SK-N-MC (cell line): ENCODE measurements at regions not wholly inside any gene's neighbourhood (a gene's known extent, or its start where the extent isn't known, plus 50 kb on each side); places are given as distances from the start of the nearest gene placed in this dataset.

Experiments
- EZH2 ChIP-seq: fragments of 200-600 bp; sonication (generic); IDR thresholded peaks from one replicate; pipeline ENCODE4 v1.6.1; 2017; ENCODE audit warnings: antibody characterized with exemption
- POLR2AphosphoS5 ChIP-seq: IDR thresholded peaks from 2 replicates; pipeline ENCODE4 v1.6.1; 2012; ENCODE audit warnings: mild to moderate bottlenecking, low read depth, low read length, borderline replicate concordance

DNA sequence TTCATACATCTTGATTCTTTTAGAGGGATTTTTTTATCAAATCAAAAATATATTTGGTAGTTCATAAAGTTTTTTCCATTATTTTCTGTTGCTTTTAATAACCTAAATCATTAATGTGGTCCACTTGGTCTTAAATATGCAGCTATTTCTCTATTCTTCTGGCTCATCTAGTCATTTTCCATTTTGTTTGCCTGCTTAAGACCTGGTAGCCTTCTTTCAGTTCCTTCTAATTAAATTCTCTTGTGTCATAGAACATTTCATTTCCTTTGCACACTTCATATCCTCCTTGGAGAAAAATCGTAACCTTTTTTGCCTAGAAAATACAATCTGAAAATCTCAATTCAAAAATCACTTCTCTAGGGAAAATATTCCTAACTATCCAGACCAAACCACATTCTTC, 387.0 kb downstream of the LRFN5 start:
- TF ChIP-seq POLR2AphosphoS5 = no peak
- no peak for TF ChIP-seq EZH2
